Activated T-cell treated with anti-CD3 and anti-CD28 coated beads, Interleukin-2, amount 50 U/mL, for 1 hour (primary cell): ENCODE measurements at regions not wholly inside any gene's neighbourhood (a gene's known extent, or its start where the extent isn't known, plus 50 kb on each side); places are given as distances from the start of the nearest gene placed in this dataset.

Source experiments
- DNase-seq: peaks from one replicate; pipeline ENCODE4 v3.0.0-alpha.2; 2020

GRCh38 chr6:18976091-18976490 lies 588.9 kb downstream of the RNF144B start:
- no peak for DNase-seq

- no peak for DNase-seq
Measured at GRCh38 chr6:18976966-18977365, 589.8 kb downstream of the RNF144B start.

GRCh38 chr6:18978337-18979128 lies 591.4 kb downstream of the RNF144B start:
- DNase-seq = no peak

GRCh38 chr6:18985061-18985460 lies 597.9 kb downstream of the RNF144B start:
- DNase-seq = no peak

- DNase-seq = no peak
Measured at GRCh38 chr6:18985996-18986395, 598.8 kb downstream of the RNF144B start.

- DNase-seq = no peak
Measured at GRCh38 chr6:18988636-18989035, 601.5 kb downstream of the RNF144B start.

GRCh38 chr6:18990059-18990978 lies 603.2 kb downstream of the RNF144B start:
- DNase-seq = no peak

- no peak for DNase-seq
Measured at GRCh38 chr6:18997375-18997826, 610.3 kb downstream of the RNF144B start.

- no peak for DNase-seq
Measured at GRCh38 chr6:19002976-19003560, 615.9 kb downstream of the RNF144B start.

GRCh38 chr6:19004176-19004575 lies 617.0 kb downstream of the RNF144B start:
- no peak for DNase-seq

GRCh38 chr6:19009769-19010168 lies 622.6 kb downstream of the RNF144B start:
- no peak for DNase-seq

GRCh38 chr6:19013026-19013705 lies 626.0 kb downstream of the RNF144B start:
- no peak for DNase-seq

- DNase-seq = no peak
Measured at GRCh38 chr6:19024737-19025136, 637.6 kb downstream of the RNF144B start.

- no peak for DNase-seq
Measured at GRCh38 chr6:19028201-19028600, 641.1 kb downstream of the RNF144B start.

- DNase-seq = no peak
Measured at GRCh38 chr6:19032591-19033295, 645.6 kb downstream of the RNF144B start.

GRCh38 chr6:19033683-19034082 lies 646.5 kb downstream of the RNF144B start:
- DNase-seq = no peak

- no peak for DNase-seq
Measured at GRCh38 chr6:19034986-19035385, 647.8 kb downstream of the RNF144B start.

GRCh38 chr6:19035461-19036195 lies 648.5 kb downstream of the RNF144B start:
- DNase-seq = no peak

- DNase-seq = no peak
Measured at GRCh38 chr6:19036196-19036555, 649.0 kb downstream of the RNF144B start.

GRCh38 chr6:19037607-19038006 lies 650.5 kb downstream of the RNF144B start:
- DNase-seq = no peak

GRCh38 chr6:19039287-19039686 lies 652.1 kb downstream of the RNF144B start:
- no peak for DNase-seq

GRCh38 chr6:19041906-19042305 lies 654.8 kb downstream of the RNF144B start:
- no peak for DNase-seq
